ENCODE measurements at regions not wholly inside any gene's neighbourhood (a gene's known extent, or its start where the extent isn't known, plus 50 kb on each side); places are given as distances from the start of the nearest gene placed in this dataset.

- Histone ChIP-seq H3K36me3 (ENCODE audit: control insufficient read depth in 2 of 2, insufficient read depth in 2 of 2, low read length in 1 of 2) (no peaks in the 10 kb centered on the region), H3K4me2 (ENCODE audit: control insufficient read depth, insufficient read depth) (no peak overlapping the region), H3K27ac (ENCODE audit: control insufficient read depth, insufficient read depth) (no peak overlapping the region), H3K4me1 (ENCODE audit: control insufficient read depth, insufficient read depth, low read length) (no peaks in the 10 kb centered on the region), H3K9ac (ENCODE audit: control insufficient read depth, insufficient read depth, low read length) (no peak overlapping the region), H4K20me1 (ENCODE audit: control insufficient read depth, insufficient read depth) (no peaks in the 10 kb centered on the region), H3K4me3 (no peak overlapping the region), H3K27me3 (replicated peaks in 1 of 2; ENCODE audit: control insufficient read depth in 2 of 2, insufficient read depth in 2 of 2, low read length in 1 of 2) (no peaks in the 10 kb centered on the region), H2AFZ (ENCODE audit: control insufficient read depth, low read depth, low read length) (no peak overlapping the region), H3K79me2 (ENCODE audit: control insufficient read depth, insufficient read depth, low read length) (no peaks in the 10 kb centered on the region), H3K9me3 (replicated peaks; ENCODE audit: control insufficient read depth, insufficient read depth, low read length) (no peaks in the 10 kb centered on the region)
- 16% methylated on average over 3 of the region's 3 CpGs for WGBS (ENCODE audit: insufficient coverage, insufficient replicate concordance, low lambda C conversion rate, missing lambda C conversion rate)
- ChIA-PET RAD21 (ENCODE audit: unreplicated experiment) (no interaction called here), POLR2A (no interaction called here), CTCF (no interaction called here), SMC1A (ENCODE audit: uncharacterized antibody, unreplicated experiment) (interaction anchor here (1.1 kb wide), 1 partner anchor 18 kb away, joined by 3 read pairs; no protein-coding TSS in a partner anchor)
- no TSS peak for BruUV-seq (replicated peaks)
- in situ Hi-C loops (cut with MboI), result no loop called here
- intact Hi-C loops (cut with micrococcal nuclease; ENCODE audit: unreplicated experiment), result no loop called here
- no peak for ATAC-seq
- TF ChIP-seq RAD21 (IDR thresholded peaks at IDR 0.05; ENCODE audit: insufficient read depth, low read depth, low read length) (no peak), MEF2B (IDR thresholded peaks at IDR 0.05; ENCODE audit: partially characterized antibody, poor library complexity, severe bottlenecking) (no peak), ZZZ3 (IDR thresholded peaks at IDR 0.05; ENCODE audit: control insufficient read depth, insufficient read length, low read depth) (no peak), PKNOX1 (IDR thresholded peaks at IDR 0.05) (no peak), E2F8 (IDR thresholded peaks at IDR 0.05; ENCODE audit: low read depth, partially characterized antibody) (no peak), POU2F2 (IDR thresholded peaks at IDR 0.05; ENCODE audit: borderline replicate concordance, low read depth, low read length) (no peak), ZNF384 (IDR thresholded peaks at IDR 0.05; ENCODE audit: borderline replicate concordance, low read depth, low read length) (no peak), FOXK2 (IDR thresholded peaks at IDR 0.05) (no peak), SP1 (IDR thresholded peaks at IDR 0.05; ENCODE audit: low read depth, low read length) (no peak), CBFB (IDR thresholded peaks at IDR 0.05; ENCODE audit: low read depth) (no peak), ATF2 (IDR thresholded peaks at IDR 0.05; ENCODE audit: low read length) (no peak), RBBP5 (conservative IDR thresholded peaks at IDR 0.05) (no peak), CUX1 (IDR thresholded peaks at IDR 0.05; ENCODE audit: insufficient replicate concordance, low read depth, low read length) (no peak), NRF1 (conservative IDR thresholded peaks at IDR 0.05; ENCODE audit: low read depth, low read length) (no peak)
- no peak for FAIRE-seq
- no peak for DNase-seq (ENCODE audit: low read depth, low spot score)
Observed at GRCh38 chr1:196001188-196001587, 607.1 kb downstream of the KCNT2 start.
